ENCODE measurements at regions not wholly inside any gene's neighbourhood (a gene's known extent, or its start where the extent isn't known, plus 50 kb on each side); places are given as distances from the start of the nearest gene placed in this dataset.
"Not testable (repeated sequence)": the region's sequence is repeated elsewhere in the genome, so short reads cannot be mapped to it uniquely, and the experiment has no call there.

DNA sequence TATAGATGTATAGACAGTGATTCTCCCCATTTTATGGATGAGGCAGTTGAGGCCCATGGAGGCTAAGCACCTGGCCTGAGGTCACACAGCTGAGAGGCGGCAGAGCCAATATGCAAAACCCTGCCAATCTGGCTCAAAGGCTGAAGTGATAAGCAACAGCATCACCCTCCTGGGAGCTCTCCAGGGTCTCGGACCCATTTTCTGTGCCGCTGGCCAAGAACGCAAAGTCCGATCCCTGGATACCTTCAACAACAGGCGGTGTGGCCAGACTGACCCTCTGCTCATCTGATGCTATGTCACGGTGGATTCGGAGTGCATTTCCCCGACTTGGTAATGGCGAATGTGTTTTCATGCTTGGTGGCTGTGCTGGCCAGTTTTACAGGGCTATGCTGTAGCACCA lies 595.0 kb downstream of the TBC1D22A start:
- in situ Hi-C loops (cut with HindIII; ENCODE audit: low pct_unique_long_range_greater_than_20kb, low sequenced_read_pairs): no loop called here
- no peak for DNase-seq (ENCODE audit: low read depth in 1 of 2, low spot score in 1 of 2)
- TF ChIP-seq JUND (IDR thresholded peaks at IDR 0.05; ENCODE audit: low read depth): no peak

DNA sequence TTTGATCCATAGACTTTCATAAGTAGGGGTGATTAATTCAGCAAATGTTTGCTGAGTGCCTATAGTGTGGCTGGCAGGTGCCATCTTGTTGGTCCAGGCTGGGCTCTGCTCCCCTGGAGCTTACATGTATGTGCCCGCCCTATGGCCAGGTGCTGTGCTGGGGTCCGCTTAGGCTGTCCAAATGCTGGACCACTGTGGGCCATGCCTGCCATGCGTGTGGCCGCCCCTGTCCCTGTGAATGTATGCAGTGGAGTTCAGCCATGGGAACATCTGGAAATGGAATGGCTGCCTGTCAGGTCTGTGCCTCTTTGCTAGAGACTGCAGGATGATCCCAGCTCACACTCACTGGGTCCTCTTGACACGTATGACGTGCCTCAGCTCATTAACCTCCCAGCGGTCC lies 594.6 kb downstream of the TBC1D22A start:
- DNase-seq (ENCODE audit: low read depth in 1 of 2, low spot score in 1 of 2): no peak
- no peak for TF ChIP-seq JUND (IDR thresholded peaks at IDR 0.05; ENCODE audit: low read depth)
- in situ Hi-C loops (cut with HindIII; ENCODE audit: low pct_unique_long_range_greater_than_20kb, low sequenced_read_pairs): no loop called here

DNA sequence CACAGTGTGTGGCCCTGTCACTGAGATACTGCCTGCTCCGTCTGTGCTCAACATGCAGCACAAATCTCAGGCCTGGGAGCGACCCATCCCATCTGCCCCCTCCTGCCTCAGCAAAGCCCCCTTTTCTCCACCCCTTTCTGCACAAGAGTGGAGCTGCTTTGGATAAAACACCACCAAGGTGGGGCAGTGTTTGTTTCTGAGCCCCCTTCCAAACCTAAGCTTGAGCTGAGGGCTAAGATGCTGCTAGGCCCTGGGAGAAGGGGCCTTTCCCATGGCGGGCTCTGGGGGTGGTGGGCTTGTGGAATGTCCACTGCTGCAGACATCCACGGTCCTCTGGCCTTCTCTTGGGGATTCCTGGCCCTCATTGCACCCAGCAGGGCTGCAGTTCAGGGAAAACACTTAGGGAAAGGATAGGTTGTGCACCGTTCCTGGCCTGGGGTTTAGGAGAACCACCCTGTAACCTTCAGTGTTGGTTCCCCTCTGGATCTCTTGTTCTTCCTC lies 594.1 kb downstream of the TBC1D22A start:
- TF ChIP-seq JUND (IDR thresholded peaks at IDR 0.05; ENCODE audit: low read depth): no peak
- in situ Hi-C loops (cut with HindIII; ENCODE audit: low pct_unique_long_range_greater_than_20kb, low sequenced_read_pairs): no loop called here
- no peak for DNase-seq (ENCODE audit: low read depth in 1 of 2, low spot score in 1 of 2)

DNA sequence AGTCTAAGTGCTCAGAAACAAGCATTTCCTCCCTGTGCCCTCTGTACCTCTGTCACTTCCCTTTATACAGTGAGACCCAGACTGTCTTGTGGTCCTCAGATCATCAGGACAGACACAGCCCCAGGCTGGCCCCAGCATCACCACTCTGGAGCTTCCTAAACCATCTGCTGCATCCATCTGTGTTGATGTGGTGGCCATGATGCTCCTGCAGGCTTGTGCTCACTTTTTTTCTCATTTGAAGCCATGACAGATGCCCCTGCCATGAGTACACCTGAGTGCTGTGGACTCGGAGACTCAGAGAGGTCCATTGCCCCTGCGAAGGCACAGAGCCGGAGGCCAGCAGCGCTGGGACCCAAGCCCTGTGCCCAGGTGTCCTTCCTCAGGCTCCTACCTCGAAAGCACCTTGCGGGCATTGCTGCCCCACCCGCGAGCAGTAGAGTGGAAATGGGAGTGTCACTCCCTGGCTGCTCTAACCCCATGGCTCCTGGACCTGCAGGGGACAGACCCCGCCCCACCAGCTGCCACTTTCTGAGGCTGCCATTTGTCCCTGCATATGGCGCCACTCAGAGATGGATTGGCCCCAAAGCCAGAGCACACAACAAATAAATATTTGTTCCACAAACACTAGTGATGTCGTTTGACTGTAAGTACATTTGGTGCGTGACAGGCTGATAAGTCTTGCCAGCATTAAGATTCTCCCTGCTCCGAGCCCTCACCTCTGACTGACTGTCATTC lies 593.5 kb downstream of the TBC1D22A start:
- no peak for DNase-seq (ENCODE audit: low read depth in 1 of 2, low spot score in 1 of 2)
- no peak for TF ChIP-seq JUND (IDR thresholded peaks at IDR 0.05; ENCODE audit: low read depth)
- in situ Hi-C loops (cut with HindIII; ENCODE audit: low pct_unique_long_range_greater_than_20kb, low sequenced_read_pairs): no loop called here

DNA sequence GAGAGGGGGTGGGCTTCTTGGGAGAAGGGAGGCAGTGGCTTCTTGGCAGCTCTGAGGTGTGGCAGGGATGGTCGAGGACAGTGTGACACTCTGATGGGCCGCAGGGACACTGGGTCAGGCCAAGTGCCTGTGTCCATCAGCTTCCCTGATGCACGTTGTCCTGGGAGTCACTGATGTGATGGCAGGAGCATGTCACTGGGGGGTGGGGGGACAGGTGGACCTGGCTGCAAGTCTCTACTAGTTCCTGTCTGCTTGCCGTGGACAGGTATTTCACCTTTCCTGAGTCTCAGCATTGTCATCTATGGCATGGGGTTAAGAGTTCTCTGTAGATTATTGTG lies 592.9 kb downstream of the TBC1D22A start:
- in situ Hi-C loops (cut with HindIII; ENCODE audit: low pct_unique_long_range_greater_than_20kb, low sequenced_read_pairs): no loop called here
- DNase-seq (ENCODE audit: low read depth in 1 of 2, low spot score in 1 of 2): no peak

DNA sequence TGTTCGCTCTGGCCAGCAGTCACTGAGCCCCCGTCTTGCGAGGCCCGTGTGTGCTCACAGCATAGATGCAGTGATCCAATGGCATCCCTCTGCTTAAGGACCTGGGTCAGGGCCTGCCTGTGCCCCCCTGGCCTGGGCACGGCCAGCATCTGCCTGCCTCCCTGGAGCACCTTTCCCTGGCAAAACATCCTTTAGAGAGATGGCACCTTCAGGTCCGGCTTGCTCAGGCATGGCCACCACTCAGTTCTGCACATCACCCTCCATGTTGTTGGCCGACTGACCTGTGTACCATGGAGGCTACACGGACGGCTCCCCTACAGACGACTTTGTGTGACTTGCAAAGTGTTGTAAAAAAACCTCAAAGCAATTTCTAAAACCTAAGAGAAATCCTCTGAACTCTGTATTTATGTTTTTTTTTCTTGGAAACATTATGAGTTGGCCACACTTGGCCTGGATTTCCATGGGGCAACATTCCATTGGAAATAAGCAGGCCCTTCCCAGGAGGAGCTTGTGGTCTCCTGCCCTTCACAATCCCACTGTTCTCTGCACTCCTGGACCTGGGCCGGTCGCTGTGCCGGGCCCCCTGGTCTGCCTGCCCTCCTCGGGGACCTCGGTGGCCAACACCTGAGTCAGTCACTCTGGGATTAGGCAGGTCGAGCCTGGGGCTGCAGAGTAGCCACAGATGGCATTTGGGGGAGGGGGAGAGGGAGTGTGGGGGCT lies 592.4 kb downstream of the TBC1D22A start:
- in situ Hi-C loops (cut with HindIII; ENCODE audit: low pct_unique_long_range_greater_than_20kb, low sequenced_read_pairs): no loop called here
- DNase-seq (ENCODE audit: low read depth in 1 of 2, low spot score in 1 of 2): no peak

More for the DNA sequence above, 592.9 kb downstream of the TBC1D22A start:
- TF ChIP-seq JUND (IDR thresholded peaks at IDR 0.05; ENCODE audit: low read depth): no peak

DNA sequence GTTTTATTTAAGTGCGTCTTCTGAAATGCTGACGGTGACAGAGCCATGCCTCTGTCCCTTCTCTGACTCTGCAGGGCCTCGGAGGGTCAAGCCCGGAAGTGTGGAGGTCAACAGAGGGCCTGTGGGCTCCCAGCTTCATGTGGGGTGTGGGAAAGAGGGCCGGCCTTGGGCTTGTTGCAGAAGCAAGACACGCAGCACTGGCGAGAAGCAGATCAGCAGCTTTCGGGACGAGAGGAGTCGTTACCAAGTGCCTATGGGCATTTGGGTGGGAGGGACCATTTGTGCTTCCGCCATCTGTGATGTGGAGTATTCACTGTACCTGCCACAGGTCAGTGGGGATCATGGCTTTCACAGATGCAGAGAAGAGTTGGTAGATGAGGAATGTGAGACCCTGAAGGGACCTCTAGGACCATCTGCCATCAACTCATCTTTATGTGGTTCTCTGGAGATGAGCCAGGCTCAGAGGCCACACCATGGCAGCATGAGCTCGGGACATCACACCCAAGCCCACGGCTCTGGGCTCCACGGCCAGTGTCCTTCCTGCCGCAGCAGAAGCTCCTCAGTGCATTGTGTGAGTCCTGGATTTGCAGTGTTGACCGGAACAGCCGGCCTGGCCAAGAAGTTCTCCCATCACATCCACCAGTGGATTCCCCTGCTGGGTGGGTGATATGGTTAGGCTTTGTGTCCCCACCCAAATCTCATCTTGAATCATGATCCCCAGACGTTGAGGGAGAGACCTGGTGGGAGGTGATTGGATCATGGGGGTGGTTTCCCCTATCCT lies 590.7 kb downstream of the TBC1D22A start:
- in situ Hi-C loops (cut with HindIII; ENCODE audit: low pct_unique_long_range_greater_than_20kb, low sequenced_read_pairs): no loop called here
- TF ChIP-seq JUND (IDR thresholded peaks at IDR 0.05; ENCODE audit: low read depth): no peak
- no peak for DNase-seq (ENCODE audit: low read depth in 1 of 2, low spot score in 1 of 2)

More for the DNA sequence above, 592.4 kb downstream of the TBC1D22A start:
- TF ChIP-seq JUND (IDR thresholded peaks at IDR 0.05; ENCODE audit: low read depth): no peak

DNA sequence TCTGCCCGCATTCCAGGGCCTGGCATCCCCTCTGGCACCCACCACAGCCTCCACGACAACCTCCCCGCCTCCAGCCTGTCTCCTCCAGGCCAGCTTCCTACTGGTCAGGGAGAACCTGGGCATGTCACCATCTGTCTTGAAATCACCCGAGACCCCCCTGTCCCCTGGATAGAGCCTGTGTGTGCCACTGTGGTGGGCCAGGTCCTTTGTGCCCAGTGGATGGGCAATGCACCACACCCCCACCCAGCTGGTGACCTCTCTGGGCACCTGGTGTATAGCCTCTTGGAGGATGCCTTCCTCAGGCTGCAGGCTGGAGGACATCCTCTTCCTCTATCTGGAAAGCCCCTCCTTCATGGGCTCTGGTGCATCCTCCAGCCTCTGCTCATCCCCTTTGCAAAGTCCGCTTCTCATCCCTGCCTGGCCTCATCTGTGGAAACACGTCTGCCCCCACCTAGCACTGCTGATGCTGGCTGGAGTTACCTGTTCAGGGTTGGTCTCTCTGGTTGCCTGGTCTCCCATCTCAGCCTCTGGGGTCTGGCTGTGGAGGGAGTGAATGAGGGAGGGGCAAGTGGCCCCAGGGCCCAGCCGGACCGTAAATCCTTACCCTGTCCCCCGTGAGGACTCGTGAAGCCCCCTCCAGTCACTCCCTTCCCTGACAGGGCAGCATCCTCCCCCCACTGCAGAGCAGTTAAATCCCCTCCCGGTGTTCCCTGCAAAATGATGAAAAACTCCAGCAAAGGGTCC lies 589.6 kb downstream of the TBC1D22A start:
- in situ Hi-C loops (cut with HindIII; ENCODE audit: low pct_unique_long_range_greater_than_20kb, low sequenced_read_pairs): no loop called here
- no peak for DNase-seq (ENCODE audit: low read depth in 1 of 2, low spot score in 1 of 2)
- no peak for TF ChIP-seq JUND (IDR thresholded peaks at IDR 0.05; ENCODE audit: low read depth)

DNA sequence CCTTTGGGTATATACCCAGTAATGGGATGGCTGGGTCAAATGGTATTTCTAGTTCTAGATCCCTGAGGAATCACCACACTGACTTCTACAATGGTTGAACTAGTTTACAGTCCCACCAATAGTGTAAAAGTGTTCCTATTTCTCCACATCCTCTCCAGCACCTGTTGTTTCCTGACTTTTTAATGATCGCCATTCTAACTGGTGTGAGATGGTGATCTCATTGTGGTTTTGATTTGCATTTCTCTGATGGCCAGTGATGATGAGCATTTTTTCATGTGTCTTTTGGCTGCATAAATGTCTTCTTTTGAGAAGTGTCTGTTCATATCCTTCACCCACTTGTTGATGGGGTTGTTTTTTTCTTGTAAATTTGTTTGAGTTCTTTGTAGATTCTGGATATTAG lies 583.8 kb downstream of the TBC1D22A start:
- in situ Hi-C loops (cut with HindIII; ENCODE audit: low pct_unique_long_range_greater_than_20kb, low sequenced_read_pairs); DNase-seq (ENCODE audit: low read depth in 1 of 2, low spot score in 1 of 2): not testable (repeated sequence)

DNA sequence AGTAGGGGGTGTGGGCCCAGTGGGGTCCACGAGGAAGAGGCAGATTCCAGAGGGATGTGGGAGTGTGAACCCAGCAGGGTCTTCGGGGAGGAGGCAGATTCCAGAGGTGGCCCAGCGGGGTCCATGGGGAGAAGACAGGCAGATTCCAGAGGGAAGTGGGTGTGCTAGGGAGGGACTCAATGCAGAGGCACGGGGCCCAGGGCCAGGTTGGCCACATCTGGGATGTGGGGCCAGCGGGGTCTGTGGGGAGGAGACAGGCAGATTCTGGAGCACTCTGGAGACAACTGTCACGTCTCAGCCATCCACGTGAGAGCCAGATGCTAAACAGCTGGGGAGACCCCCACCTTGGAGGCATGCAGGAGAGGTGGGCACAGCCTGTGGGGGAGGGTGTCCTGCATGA lies 582.6 kb downstream of the TBC1D22A start:
- in situ Hi-C loops (cut with HindIII; ENCODE audit: low pct_unique_long_range_greater_than_20kb, low sequenced_read_pairs): no loop called here
- no peak for TF ChIP-seq JUND (IDR thresholded peaks at IDR 0.05; ENCODE audit: low read depth)
- no peak for DNase-seq (ENCODE audit: low read depth in 1 of 2, low spot score in 1 of 2)

DNA sequence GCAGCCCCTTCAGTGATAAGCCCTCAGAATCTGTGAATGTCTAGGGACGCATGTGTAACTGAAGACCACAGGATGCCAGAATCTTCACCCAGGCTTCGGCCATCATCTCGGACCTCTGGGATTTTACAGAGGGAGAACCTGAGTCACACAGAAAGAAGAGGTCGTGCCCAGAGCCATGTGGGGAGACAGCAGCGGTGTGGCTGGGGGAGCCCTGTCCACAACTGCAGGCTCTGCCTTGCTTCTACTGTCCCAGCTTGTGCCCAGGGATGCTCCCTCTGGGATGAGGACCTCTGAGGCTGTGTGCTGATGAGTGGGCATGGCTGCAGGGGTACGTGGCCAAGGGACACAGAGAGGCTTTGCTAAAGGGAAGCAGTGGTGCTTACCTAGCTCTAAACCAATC lies 582.0 kb downstream of the TBC1D22A start:
- no peak for TF ChIP-seq JUND (IDR thresholded peaks at IDR 0.05; ENCODE audit: low read depth)
- no peak for DNase-seq (ENCODE audit: low read depth in 1 of 2, low spot score in 1 of 2)
- in situ Hi-C loops (cut with HindIII; ENCODE audit: low pct_unique_long_range_greater_than_20kb, low sequenced_read_pairs): no loop called here

DNA sequence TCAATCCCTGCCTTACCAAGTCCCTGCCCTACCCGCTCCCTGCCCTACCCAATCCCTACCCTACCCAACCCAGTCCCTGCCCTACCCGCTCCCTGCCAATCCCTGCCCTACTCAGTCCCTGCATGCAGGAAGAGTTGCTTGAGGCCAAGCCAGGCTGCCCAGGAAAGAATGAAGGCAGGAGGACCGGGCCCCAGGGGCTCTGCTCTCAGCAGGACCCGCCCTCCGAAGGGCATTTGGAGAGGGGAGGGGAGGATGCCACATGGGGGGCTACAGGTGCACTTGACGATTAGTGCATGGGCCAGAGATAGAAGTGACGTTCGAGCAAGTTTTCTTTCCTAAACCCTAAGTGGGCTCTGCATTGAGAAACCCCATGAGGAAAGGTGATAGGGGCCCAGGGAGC lies 581.2 kb downstream of the TBC1D22A start:
- no peak for TF ChIP-seq JUND (IDR thresholded peaks at IDR 0.05; ENCODE audit: low read depth)
- in situ Hi-C loops (cut with HindIII; ENCODE audit: low pct_unique_long_range_greater_than_20kb, low sequenced_read_pairs): no loop called here
- DNase-seq (ENCODE audit: low read depth in 1 of 2, low spot score in 1 of 2): no peak
